HG02943 (cell line): ENCODE measurements at regions not wholly inside any gene's neighbourhood (a gene's known extent, or its start where the extent isn't known, plus 50 kb on each side); places are given as distances from the start of the nearest gene placed in this dataset.
"Not testable (repeated sequence)": the region's sequence is repeated elsewhere in the genome, so short reads cannot be mapped to it uniquely, and the experiment has no call there.

Source experiments
- ATAC-seq: cut with Tn5 transposase; IDR thresholded peaks from one replicate; pipeline ENCODE4 v1.9.1; 2021; ENCODE audit warnings: mild to moderate bottlenecking, low read depth, moderate library complexity; ENCODE audit not compliant: unreplicated experiment

DNA sequence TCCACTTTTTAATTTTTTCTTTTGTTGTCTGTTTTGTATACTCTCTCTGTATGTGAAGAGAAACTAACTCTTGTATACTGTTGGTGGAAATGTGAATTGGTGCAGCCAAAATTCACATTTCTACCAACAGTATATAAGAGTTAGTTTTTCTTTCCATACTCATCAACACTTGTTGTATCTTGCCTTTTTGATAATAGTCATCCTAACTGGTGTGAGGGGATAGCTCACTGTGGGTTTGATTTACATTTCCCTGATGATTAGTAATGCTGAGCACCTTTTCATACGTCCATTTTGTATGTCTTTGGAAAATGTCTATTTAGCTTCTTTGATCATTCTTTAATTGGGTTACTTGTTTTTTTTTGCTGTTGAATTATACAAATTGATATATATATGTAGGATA is 375.5 kb upstream of the IGFBP3 start:
- no peak for ATAC-seq

DNA sequence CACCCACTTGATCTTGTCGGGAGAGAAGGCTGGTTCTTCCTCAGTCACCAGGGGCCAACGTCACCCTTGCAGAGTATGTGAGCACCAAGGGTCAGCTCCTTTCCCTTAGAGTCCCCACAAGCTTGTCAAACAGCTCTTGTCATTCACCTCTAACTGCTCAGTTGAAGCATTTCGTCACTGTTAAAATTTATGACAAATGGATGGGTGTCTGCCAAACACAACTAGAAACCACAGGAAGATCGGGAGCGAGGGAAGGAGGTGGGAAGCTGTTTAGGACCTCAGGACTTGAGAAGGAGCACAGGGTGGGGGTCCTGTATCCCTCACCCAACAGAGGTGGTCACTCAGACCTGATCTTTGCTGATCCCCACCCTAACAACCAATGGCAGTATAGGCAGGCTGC is 373.3 kb upstream of the IGFBP3 start:
- no peak for ATAC-seq

DNA sequence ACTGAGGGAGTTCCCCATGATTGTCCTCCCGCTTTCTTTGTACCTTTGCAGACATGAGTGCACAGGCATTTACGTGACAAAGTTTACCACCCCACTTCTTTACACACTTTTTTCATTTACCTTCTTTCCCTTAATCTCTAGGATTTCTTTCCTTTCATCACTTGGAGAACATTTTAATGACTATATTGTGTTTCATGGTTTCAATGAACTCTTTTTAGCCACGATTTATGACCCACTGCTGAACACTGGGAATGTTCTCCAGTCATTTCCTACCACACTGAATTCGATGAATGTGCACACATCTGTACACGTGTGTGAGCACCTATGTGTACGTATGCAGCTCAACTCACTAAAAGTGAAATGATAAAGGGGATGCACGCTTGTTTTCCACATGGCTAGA is 371.7 kb upstream of the IGFBP3 start:
- ATAC-seq: no peak

DNA sequence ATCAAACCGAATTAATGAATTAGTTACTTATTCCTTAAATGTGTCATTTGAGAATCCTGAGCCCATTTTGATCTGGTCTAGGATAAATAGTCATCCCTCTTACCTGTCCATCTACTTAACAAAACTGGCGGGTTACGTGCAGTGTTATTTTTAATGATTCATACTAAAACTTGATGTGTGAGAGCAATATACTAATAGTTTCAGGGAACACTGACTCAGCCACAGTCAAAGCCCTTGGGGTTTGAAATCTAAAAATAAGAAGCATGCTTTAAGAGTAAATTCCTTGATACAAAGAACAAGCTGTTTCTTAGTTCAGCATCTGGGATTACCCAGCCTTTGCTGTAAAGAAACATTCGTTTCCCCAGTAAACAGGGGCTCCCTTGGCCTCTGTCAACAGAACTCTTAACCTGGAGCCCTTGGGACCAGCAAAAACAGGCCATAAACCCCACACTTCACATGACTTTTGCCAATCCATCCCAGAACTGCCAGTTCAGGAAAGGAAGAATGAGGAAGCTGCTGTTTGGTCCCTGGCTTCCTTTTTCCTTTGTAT is 370.6 kb upstream of the IGFBP3 start:
- ATAC-seq: no peak

DNA sequence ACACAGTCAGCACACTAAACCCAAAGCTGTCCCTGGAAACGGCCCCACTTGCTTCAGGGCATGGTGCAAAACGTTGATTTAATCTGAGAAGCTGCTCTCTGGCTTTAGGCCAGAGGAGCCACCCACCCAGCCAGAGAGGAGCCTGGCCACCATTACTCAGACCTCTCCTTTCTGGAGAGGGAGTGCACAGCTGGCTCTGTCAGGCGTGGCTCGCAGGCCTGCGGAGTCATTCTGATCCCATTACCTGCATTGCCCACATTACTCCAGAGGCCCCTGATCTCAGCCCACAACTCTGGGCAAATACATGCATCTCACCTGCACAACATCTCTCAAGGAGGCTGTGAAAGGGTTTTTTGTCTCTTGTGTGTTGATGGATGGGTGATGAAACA is 370.0 kb upstream of the IGFBP3 start:
- no peak for ATAC-seq

DNA sequence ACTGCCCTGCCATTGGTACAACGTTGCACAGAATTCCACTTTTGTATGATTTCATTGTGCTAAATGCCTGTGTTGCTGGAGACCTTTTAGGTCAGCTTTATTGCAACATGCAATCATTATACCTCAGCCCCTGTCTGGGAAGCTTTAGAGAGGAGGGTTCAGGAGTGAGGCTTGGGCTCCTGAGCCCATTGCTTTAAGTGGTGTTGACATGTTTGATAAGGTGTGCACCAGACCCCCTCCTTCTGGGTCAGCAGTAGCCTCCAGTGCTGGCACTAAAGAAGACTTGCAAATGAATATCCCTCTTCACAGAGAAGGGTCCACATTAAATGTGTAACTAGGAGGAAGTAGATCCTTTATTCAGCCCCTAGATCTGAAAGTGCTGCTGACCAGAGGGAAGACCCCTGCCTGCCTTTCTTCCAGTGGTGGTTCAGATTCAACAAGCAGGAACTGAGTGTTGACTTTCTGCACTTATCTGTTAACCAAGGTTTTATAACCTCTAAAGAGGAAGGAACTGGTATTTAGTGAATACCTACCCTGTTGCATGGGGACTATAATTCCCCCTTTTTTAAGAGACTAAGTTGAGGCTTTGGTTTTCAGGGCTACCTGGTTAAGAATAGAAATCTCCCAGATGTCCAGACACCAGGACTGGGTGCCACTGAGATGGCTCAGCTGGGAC is 369.4 kb upstream of the IGFBP3 start:
- no peak for ATAC-seq

DNA sequence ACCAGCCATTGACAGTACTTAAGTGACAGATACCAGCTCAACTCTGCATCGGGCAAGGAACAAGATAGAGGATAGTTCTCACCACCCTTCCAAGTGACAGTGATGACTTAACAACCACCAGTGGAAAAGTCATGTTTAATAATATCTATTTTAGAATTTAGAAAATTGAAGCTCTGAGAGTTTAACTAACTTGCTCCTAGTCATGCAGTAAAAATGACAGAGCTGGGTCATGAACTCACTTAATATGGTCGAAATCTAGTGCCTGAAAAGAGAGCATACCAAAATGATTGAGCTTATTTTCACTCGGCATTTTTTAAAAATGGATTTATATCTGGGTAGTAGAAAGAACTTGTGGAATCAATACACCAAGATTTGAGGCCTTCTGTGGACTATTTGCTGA is 367.8 kb upstream of the IGFBP3 start:
- no peak for ATAC-seq

DNA sequence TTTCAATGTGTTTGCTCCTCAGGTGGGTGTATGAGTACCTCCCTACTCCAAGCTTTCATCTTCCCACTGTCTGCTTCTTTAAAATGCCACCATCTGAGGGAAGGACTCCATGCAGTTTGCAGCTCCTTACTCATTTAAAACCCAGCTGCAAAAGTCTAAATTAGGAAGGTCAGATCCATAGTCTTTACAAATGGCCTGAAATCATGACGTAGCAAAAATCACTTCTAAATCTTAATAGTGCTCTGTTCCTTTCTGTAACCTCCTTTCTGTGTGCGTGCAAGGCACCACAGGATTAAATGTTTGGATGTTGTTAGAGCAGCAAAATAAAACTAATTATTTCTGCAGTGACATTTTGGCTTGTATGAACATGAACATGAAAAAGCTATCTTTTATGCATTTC is 366.9 kb upstream of the IGFBP3 start:
- ATAC-seq: no peak

DNA sequence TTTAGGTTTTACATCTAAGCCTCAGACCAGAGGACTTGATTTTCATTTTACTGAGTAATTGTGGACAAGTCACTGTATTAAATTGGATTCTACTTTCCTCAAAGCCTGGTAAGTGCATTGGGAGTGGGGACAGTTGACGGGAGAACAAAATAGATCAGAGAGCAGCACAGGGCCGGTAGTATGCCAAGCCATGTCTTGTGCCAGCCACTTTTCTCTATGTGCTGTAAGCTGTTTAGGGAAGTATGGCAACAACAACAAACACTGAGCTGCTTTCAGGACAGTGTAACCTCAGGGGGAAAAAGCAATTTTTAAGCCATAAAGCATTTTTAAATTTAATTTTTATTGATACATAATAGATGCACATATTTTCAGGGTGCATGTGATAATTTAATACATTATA is 365.9 kb upstream of the IGFBP3 start:
- no peak for ATAC-seq

DNA sequence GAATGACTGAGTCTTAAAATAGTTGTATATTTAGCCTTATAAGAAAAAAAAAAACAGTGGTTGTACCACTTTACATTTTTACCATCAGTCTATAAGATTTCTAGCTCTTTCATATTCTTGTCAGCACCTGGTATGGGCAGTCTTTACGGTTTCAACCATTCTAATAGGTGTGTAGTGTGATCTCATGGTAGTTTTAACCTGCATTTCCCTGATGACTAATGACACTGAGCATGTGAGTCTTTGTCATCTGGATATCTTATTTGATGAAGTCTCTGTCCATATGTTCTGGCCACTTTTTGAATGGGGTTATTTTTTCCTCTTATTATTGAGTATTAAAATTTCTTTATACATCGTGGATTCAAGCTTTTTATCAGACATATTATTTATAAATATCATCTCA is 365.3 kb upstream of the IGFBP3 start:
- no peak for ATAC-seq

DNA sequence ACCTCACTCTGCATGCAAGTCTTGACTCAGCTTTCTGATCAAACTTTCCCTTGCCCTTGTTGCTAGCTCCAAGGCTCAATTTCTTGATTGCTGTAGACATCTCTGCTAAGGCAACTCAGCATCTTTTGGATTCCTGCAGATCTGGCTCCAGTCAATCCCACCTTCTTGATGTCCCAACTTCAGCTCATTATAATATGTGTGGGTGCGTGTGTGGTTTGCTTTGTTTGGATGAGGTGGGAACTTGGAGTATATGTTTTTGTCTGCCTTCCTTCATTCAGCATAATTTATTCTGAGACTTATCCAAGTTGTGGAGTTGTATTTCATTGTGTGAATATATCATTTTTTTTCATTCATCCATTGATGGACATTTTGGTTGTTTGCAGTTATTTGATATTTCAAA is 364.8 kb upstream of the IGFBP3 start:
- ATAC-seq: no peak

DNA sequence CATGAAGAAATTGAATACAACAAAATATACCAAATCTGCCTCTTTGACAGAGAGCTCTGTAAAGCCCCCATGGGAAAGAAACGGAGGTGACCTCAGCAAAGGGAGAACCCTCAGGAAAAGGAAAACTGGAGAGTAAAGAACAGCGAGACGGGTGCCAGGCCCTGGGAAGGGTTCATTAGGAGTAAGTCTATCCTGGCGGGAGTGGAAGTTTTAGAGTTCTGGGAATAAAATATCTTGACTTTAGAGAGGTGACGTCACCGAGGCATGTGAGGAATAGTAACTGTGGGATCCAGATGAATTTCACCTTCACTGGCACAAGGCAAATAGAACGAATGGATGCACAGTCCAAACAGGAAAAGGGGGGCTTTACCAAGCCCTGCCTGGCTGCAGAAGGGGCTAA is 362.8 kb upstream of the IGFBP3 start:
- ATAC-seq: no peak

DNA sequence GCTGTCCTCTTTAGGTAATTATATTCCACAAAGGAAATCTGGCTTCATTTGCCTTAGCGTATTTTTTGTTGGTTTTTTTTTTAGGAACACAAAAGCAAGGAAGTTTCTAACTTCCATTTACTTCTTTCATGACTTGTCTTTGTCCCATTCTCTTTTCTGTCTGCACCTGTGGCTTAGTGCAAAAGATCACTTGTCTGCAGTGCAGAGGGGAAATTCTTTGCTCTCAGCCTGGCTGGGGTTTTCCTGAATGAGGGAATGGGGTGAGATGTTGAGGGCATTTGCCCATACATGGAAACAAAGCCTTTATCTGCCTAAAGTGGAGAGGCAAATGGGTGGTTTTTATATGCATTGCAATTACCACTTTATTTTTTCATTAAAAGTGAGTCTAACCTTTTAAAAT is 361.1 kb upstream of the IGFBP3 start:
- ATAC-seq: no peak

DNA sequence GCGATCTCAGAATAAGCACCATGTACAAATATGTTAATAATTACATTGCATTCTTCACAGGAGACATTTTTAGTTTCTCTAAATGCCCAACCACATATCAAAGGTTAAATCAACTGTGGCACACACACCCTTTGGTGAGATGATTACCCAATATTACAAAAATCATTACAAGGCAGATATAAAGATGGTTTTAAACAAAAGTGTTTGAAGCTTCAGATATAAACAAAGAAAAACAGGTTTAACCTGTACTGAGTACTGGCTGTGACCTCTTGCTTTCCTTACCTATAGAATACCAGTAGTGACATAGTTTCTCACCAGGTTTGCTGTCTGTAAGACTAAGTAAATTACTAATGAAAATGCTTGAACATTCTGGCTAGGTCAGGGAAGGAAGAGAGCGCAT is 360.0 kb upstream of the IGFBP3 start:
- no peak for ATAC-seq

DNA sequence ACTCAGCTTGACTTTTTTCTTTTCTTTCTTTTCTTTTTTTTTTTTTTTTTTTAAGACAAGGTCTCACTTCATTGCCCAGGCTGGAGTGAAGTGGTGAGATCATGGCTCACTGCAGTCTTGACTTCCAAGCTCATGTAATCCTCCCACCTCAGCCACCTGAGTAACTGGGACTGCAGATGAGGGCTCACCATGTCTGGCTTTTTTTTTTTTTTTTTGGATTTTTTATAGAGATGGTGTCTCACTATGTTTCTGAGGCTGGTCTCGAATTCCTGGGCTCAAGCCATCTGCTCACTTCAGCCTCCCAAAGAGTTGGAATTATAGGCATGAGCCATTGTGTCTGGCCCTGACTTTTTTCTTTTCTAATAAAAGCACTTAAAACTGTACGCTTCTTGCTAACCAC is 358.2 kb upstream of the IGFBP3 start:
- ATAC-seq: no peak

DNA sequence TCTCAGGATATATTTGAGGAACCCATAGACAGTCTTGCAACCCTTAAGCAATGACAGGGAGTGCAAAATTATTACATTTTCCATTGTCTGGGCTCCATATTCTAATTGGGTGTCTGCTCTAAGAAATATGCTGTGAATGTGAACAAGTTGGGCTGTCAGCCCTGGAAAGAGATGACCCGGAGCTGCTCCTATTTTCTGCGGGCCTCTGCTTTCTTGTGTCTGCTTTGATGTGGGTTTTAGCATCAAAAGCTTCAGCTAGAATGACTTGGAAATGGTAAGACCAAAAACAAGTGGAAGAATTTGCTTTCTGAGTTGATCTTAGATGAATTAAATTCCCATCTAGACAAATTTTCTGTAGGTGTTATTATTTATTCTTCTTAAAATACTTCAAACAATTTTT is 343.6 kb upstream of the IGFBP3 start:
- no peak for ATAC-seq

DNA sequence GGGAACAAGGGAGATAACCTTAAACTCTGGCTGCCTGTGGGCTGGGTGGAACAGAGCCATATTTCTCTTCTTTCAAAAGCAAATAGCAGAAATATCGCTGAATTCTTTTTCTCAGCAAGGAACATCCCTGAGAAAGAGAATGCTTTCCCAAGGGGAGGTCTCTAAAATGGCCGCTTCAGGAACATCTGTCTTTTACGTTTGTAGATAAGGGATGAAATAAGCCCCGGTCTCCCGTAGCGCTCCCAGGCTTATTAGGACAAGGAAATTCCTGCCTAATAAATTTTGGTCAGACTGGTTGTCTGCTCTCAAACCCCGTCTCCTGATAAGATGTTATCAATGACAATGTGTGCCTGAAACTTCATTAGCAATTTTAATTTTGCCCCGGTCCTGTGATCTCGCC is 340.6 kb upstream of the IGFBP3 start:
- ATAC-seq: not testable (repeated sequence)

DNA sequence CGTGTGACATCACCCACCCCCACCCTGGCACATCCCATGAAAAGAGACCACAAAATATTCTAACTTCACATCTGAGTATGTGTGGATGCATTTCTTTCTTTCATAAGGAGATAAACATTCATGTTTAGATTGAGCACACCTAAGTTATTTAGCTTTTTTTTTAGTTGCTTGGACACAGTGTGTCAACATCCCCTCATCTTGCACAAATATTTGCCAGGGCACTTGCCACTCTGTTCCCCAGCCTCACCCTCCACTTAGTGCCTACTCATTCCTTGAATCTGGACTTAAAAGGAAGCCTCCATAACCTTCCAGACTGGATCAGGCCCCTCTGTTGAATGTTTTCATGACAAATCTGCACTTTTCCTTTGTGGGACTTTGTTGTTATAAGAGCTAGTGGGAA is 338.9 kb upstream of the IGFBP3 start:
- no peak for ATAC-seq

DNA sequence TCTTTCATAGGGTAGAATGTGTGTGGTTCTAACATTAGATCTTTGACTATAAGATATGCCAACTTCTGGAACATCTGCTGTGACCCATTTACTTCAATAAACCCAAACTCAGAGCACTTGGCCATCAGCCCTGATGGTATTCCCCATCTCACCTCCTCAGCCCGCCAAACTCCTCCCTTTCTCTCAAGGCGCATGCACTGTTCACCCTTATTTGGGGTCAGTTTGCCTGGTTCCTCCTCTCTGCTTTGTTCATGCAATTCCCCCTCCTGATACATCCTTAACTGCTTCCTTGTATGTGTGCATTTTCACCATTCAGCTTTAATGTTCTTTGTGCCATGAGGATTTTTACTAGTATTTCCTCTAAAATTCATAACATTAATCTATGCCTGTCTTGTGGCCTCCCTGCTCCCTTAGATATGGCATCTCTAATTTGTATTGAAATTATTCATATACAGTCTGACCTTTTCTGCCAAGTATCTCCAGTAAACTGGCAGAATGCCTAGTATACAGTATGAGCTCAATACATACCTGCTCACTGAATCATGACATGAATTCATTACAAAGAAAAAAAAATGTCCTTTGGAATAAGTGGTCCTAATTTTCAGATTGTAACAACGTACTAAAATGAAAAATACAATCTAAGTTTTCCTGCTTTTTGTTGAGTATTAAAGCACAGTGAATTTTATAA is 336.8 kb upstream of the IGFBP3 start:
- no peak for ATAC-seq

DNA sequence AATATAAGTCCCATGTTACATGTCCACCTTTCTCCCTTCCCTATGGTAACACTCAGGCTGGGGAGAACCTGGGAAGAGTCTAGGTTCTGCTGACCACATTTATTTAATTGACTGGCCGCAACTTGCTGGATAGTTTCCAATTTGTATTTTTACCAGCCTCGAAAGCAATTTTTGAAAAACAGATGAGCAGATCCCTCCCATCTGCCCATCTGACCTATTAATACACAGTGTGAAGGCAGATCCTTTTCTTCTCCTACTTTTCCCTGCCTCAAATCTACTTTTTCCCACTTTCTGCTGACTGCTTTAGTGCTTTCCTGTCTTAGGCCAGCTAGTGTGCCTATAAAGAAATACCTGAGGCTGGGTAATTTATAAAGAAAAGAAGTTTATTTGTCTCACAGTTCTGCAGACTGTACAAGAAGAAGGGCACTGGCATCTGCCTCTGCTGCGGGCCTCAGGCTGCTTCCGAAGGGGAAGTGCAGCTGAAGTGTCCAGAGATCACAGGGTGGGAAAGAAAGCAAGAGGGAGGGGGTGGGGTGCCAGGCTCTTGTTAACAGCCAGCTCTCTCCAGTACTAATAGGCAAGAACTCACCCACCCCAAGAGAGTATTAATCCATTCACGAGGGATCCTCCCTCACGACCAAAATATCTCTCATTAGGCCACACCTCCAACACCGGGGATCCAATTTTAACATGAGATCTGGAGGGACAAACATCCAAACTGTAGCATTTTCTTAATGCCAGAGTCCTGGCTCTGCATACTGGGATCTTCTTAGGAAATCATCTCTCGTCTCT is 336.0 kb upstream of the IGFBP3 start:
- ATAC-seq: no peak

DNA sequence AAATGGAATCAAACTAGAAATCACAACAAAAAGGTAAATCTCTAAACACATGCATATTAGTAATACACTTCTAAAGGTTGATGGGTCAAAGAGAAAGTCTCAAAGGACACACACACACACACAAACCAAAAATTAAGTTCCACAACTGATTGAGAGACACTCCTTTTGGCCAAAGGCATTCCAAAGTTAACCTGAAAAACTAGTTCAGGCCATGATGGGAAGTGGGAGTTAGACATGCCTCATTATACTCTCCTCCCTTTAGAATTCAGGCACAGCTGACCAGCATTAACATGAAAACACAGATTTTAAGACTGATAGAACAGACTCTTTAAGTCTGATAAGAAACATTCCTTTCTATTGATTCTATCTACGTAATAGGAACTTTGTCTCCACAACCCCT is 332.4 kb upstream of the IGFBP3 start:
- no peak for ATAC-seq

DNA sequence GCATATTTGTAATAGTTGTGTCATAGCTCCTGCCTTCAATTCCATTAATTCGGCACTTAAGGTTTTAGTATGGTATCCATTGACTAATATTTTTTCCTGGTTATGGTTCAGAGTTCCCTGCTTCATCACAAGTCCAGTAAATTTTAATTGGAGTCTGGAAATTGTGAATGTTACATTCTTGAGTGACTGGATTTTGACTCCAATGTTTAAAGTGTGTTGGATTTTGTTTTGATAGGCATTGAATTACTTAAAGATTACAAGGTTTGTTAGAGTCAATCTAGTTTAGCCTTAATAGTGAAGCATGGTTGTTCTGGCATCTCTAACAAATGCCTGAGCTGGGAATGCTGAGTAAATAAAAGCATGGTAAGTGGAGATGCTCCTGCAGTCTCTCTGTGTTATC is 326.6 kb upstream of the IGFBP3 start:
- no peak for ATAC-seq
